ENCODE measurements at regions not wholly inside any gene's neighbourhood (a gene's known extent, or its start where the extent isn't known, plus 50 kb on each side); places are given as distances from the start of the nearest gene placed in this dataset.

GRCh38 chr12:107236824-107237511, 143.6 kb upstream of the CRY1 start:
- CTCF ChIA-PET (ENCODE audit: low intra/inter-chr PET ratio): no interaction called here
- no peak overlapping the region for H3K4me2 ChIP-seq (ENCODE audit: insufficient read depth, low read length)
- H4K20me1 ChIP-seq (replicated peaks; ENCODE audit: control insufficient read depth, insufficient read depth, low read length): no peaks in the 10 kb centered on the region
- no peaks in the 10 kb centered on the region for H3K9me1 ChIP-seq (ENCODE audit: control insufficient read depth, insufficient read depth, low read length)
- in situ Hi-C loops (cut with MboI): no loop called here
- H2AFZ ChIP-seq (ENCODE audit: low read depth, low read length): no peak overlapping the region
- H3K27ac ChIP-seq (ENCODE audit: extremely low read depth, low read depth, low read length): no peak overlapping the region
- intact Hi-C loops (cut with micrococcal nuclease): no loop called here
- H3K9me3 ChIP-seq (replicated peaks; ENCODE audit: control insufficient read depth, insufficient read depth, low read depth, low read length): no peaks in the 10 kb centered on the region
- no peaks in the 10 kb centered on the region for H3K36me3 ChIP-seq (ENCODE audit: control insufficient read depth, insufficient read depth, low read length)
- POLR2A ChIA-PET: no interaction called here
- FAIRE-seq (no peak), ATAC-seq (no peak), DNase-seq (ENCODE audit: extremely low read depth in 1 of 4, low spot score in 3 of 4) (no peak)
- BruUV-seq (replicated peaks): no TSS peak
- peaks cover 0 to 15% of the 10 kb centered on the region in 2 experiments; a peak in 2 of 5 replicates for H3K27me3 ChIP-seq (ENCODE audit: control insufficient read depth in 2 of 2, insufficient read depth in 2 of 2, low read length in 2 of 2)
- no peaks in the 10 kb centered on the region for H3K79me2 ChIP-seq (ENCODE audit: control insufficient read depth, insufficient read depth, low read length)
- 1% methylated on average over 6 of the region's 6 CpGs for WGBS (ENCODE audit: insufficient coverage, low coverage, missing lambda C conversion rate)
- TF ChIP-seq NFATC3 (IDR thresholded peaks at IDR 0.05): no peak
- no peak for TF ChIP-seq RBFOX2 (IDR thresholded peaks at IDR 0.05; ENCODE audit: low read depth, low read length)
- no peak for TF ChIP-seq MTA3 (IDR thresholded peaks at IDR 0.05; ENCODE audit: borderline replicate concordance)
- TF ChIP-seq ZNF778 (CRISPR knock-in tag; IDR thresholded peaks at IDR 0.05): no peak
- H3K4me1 ChIP-seq (replicated peaks in 1 of 2; ENCODE audit: control insufficient read depth in 2 of 2, insufficient read depth in 2 of 2, low read length in 2 of 2): no peaks in the 10 kb centered on the region
- H3K4me3 ChIP-seq: no peak overlapping the region
- no peak overlapping the region for H3K9ac ChIP-seq (ENCODE audit: insufficient read depth in 1 of 2, low read depth in 2 of 2, low read length in 2 of 2)

DNA sequence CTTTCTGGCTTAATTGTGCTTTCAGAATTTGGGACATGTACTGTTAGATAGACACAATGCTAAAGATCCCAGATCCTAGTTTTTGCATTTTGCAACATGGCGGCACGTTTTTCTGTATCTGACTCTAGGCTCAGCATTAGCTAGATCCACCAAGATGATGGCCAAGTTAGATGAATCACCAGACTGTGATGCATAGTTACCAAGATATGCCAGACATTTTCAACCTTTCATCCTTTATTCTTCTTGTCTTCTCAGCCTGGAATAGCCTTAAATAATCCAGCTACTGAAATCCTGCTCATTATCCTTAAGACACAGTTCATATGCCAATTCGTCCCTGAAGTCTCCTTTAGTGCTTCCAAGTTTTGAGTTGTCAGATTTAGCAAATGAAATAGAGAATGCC, 144.9 kb upstream of the CRY1 start:
- CTCF ChIA-PET (ENCODE audit: low intra/inter-chr PET ratio): no interaction called here
- Histone ChIP-seq H3K4me1 (replicated peaks in 1 of 2; ENCODE audit: control insufficient read depth in 2 of 2, insufficient read depth in 2 of 2, low read length in 2 of 2) (no peaks in the 10 kb centered on the region), H3K4me3 (no peak overlapping the region), H3K9ac (ENCODE audit: insufficient read depth in 1 of 2, low read depth in 2 of 2, low read length in 2 of 2) (no peak overlapping the region), H3K27ac (ENCODE audit: extremely low read depth, low read depth, low read length) (no peak overlapping the region), H3K79me2 (ENCODE audit: control insufficient read depth, insufficient read depth, low read length) (no peaks in the 10 kb centered on the region), H3K9me3 (replicated peaks; ENCODE audit: control insufficient read depth, insufficient read depth, low read depth, low read length) (no peaks in the 10 kb centered on the region), H4K20me1 (replicated peaks; ENCODE audit: control insufficient read depth, insufficient read depth, low read length) (no peaks in the 10 kb centered on the region), H3K36me3 (ENCODE audit: control insufficient read depth, insufficient read depth, low read length) (no peaks in the 10 kb centered on the region), H3K9me1 (ENCODE audit: control insufficient read depth, insufficient read depth, low read length) (no peaks in the 10 kb centered on the region), H3K27me3 (ENCODE audit: control insufficient read depth in 2 of 2, insufficient read depth in 2 of 2, low read length in 2 of 2) (peaks cover 0 to 15% of the 10 kb centered on the region in 2 experiments; a peak in 2 of 5 replicates), H2AFZ (ENCODE audit: low read depth, low read length) (no peak overlapping the region), H3K4me2 (ENCODE audit: insufficient read depth, low read length) (no peak overlapping the region)
- FAIRE-seq (no peak), ATAC-seq (no peak), DNase-seq (ENCODE audit: extremely low read depth in 1 of 4, low spot score in 3 of 4) (no peak)
- in situ Hi-C loops (cut with MboI) (no loop called here), intact Hi-C loops (cut with micrococcal nuclease) (no loop called here)
- BruUV-seq (replicated peaks): no TSS peak
- POLR2A ChIA-PET: no interaction called here
- 0% methylated on average over 3 of the region's 3 CpGs for WGBS (ENCODE audit: insufficient coverage, low coverage, missing lambda C conversion rate)
- no peak for TF ChIP-seq SNAPC5 (CRISPR knock-in tag; IDR thresholded peaks at IDR 0.05)
- TF ChIP-seq STAT5A (IDR thresholded peaks at IDR 0.05; ENCODE audit: borderline replicate concordance, low read length): no peak
- no peak for TF ChIP-seq NELFE (IDR thresholded peaks at IDR 0.05; ENCODE audit: insufficient read depth, insufficient read length)
- TF ChIP-seq, protein P1, sequence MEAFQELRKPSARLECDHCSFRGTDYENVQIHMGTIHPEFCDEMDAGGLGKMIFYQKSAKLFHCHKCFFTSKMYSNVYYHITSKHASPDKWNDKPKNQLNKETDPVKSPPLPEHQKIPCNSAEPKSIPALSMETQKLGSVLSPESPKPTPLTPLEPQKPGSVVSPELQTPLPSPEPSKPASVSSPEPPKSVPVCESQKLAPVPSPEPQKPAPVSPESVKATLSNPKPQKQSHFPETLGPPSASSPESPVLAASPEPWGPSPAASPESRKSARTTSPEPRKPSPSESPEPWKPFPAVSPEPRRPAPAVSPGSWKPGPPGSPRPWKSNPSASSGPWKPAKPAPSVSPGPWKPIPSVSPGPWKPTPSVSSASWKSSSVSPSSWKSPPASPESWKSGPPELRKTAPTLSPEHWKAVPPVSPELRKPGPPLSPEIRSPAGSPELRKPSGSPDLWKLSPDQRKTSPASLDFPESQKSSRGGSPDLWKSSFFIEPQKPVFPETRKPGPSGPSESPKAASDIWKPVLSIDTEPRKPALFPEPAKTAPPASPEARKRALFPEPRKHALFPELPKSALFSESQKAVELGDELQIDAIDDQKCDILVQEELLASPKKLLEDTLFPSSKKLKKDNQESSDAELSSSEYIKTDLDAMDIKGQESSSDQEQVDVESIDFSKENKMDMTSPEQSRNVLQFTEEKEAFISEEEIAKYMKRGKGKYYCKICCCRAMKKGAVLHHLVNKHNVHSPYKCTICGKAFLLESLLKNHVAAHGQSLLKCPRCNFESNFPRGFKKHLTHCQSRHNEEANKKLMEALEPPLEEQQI (IDR thresholded peaks at IDR 0.05): no peak
- no peak for TF ChIP-seq NCOA1 (IDR thresholded peaks at IDR 0.05; ENCODE audit: low read depth)
- TF ChIP-seq WHSC1 (IDR thresholded peaks at IDR 0.05; ENCODE audit: low read length): no peak
- no peak for TF ChIP-seq KLF1 (tag; IDR thresholded peaks at IDR 0.05)
- no peak for TF ChIP-seq POLR2B (IDR thresholded peaks at IDR 0.05; ENCODE audit: low read depth, partially characterized antibody)
- no peak for TF ChIP-seq KLF13 (tag; IDR thresholded peaks at IDR 0.05; ENCODE audit: borderline replicate concordance, low read depth)
